ENCODE measurements at regions not wholly inside any gene's neighbourhood (a gene's known extent, or its start where the extent isn't known, plus 50 kb on each side); places are given as distances from the start of the nearest gene placed in this dataset.

GRCh38 chr10:35731828-35732227, 89.7 kb upstream of the FZD8 start:
- TF ChIP-seq CTCF (conservative IDR thresholded peaks at IDR 0.05; ENCODE audit: low read length) (no peak), EZH2phosphoT487 (IDR thresholded peaks at IDR 0.05; ENCODE audit: borderline replicate concordance) (no peak)

All from Loucy (cell line).